OCI-LY1 (cell line): ENCODE measurements at regions not wholly inside any gene's neighbourhood (a gene's known extent, or its start where the extent isn't known, plus 50 kb on each side); places are given as distances from the start of the nearest gene placed in this dataset.

Experiments
- EZH2 ChIP-seq: fragments of 200-600 bp; sonication (generic), shearing (Covaris generic); IDR thresholded peaks from 2 replicates; pipeline ENCODE4 v1.8.0; 2017; ENCODE audit warnings: borderline replicate concordance, mixed run types, mild to moderate bottlenecking, antibody characterized with exemption, low read length, moderate library complexity, mixed read lengths
- TF ChIP-seq, protein P1 (sequence below): fragments of 200-600 bp; sonication (generic), shearing (Covaris generic); IDR thresholded peaks from 2 replicates; pipeline ENCODE4 v1.5.1; 2017; ENCODE audit warnings: mild to moderate bottlenecking, antibody characterized with exemption, low read length, moderate library complexity, mixed read lengths

DNA sequence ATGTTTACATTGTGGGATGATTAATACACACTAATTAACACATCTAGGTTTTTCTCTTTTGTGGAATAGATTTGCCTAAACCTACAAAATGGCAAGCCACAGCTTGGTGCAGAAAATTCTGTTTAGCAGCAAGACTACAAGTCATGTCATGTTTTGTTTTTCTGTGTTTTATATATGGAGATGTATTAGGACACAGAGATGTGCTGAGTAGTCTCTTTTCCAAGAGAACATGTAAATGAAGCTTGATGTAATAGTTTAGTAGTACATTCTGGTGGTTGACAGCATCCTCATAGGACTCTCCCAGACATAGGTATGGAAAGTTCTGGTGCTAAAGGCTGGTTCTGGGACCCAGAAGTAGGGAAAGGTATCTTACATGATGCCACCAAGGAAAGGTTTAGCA lies 1345.4 kb downstream of the CDH11 start:
- TF ChIP-seq, protein P1, sequence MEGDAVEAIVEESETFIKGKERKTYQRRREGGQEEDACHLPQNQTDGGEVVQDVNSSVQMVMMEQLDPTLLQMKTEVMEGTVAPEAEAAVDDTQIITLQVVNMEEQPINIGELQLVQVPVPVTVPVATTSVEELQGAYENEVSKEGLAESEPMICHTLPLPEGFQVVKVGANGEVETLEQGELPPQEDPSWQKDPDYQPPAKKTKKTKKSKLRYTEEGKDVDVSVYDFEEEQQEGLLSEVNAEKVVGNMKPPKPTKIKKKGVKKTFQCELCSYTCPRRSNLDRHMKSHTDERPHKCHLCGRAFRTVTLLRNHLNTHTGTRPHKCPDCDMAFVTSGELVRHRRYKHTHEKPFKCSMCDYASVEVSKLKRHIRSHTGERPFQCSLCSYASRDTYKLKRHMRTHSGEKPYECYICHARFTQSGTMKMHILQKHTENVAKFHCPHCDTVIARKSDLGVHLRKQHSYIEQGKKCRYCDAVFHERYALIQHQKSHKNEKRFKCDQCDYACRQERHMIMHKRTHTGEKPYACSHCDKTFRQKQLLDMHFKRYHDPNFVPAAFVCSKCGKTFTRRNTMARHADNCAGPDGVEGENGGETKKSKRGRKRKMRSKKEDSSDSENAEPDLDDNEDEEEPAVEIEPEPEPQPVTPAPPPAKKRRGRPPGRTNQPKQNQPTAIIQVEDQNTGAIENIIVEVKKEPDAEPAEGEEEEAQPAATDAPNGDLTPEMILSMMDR: no peak
- TF ChIP-seq EZH2: no peak
